Fibroblast of the aortic adventitia (primary cell): ENCODE measurements at regions not wholly inside any gene's neighbourhood (a gene's known extent, or its start where the extent isn't known, plus 50 kb on each side); places are given as distances from the start of the nearest gene placed in this dataset.

Source experiments
- DNase-seq: peaks from one replicate; pipeline ENCODE4 v3.0.0-alpha.2; 2010; ENCODE audit warnings: low read depth
- H3K4me3 ChIP-seq: 2 replicates; pipeline ENCODE4 v1.5.1; 2011; ENCODE audit warnings: low read depth, mild to moderate bottlenecking, control low read depth, low read length, moderate library complexity
- TF ChIP-seq, protein P1 (sequence below): IDR thresholded peaks from 2 replicates; pipeline ENCODE4 v1.5.1; 2011; ENCODE audit warnings: mild to moderate bottlenecking, low read length, control low read depth, inconsistent platforms; ENCODE audit not compliant: insufficient read depth

- DNase-seq: peak; percentile 45
- no peak overlapping the region for H3K4me3 ChIP-seq
- TF ChIP-seq, protein P1, sequence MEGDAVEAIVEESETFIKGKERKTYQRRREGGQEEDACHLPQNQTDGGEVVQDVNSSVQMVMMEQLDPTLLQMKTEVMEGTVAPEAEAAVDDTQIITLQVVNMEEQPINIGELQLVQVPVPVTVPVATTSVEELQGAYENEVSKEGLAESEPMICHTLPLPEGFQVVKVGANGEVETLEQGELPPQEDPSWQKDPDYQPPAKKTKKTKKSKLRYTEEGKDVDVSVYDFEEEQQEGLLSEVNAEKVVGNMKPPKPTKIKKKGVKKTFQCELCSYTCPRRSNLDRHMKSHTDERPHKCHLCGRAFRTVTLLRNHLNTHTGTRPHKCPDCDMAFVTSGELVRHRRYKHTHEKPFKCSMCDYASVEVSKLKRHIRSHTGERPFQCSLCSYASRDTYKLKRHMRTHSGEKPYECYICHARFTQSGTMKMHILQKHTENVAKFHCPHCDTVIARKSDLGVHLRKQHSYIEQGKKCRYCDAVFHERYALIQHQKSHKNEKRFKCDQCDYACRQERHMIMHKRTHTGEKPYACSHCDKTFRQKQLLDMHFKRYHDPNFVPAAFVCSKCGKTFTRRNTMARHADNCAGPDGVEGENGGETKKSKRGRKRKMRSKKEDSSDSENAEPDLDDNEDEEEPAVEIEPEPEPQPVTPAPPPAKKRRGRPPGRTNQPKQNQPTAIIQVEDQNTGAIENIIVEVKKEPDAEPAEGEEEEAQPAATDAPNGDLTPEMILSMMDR: no peak
Observed at GRCh38 chr17:5780476-5780875, 196.2 kb upstream of the NLRP1 start.

- no peak for DNase-seq
- TF ChIP-seq, protein P1: no peak
- H3K4me3 ChIP-seq: no peak overlapping the region
Observed at GRCh38 chr17:5781236-5781927, 197.1 kb upstream of the NLRP1 start.

DNA sequence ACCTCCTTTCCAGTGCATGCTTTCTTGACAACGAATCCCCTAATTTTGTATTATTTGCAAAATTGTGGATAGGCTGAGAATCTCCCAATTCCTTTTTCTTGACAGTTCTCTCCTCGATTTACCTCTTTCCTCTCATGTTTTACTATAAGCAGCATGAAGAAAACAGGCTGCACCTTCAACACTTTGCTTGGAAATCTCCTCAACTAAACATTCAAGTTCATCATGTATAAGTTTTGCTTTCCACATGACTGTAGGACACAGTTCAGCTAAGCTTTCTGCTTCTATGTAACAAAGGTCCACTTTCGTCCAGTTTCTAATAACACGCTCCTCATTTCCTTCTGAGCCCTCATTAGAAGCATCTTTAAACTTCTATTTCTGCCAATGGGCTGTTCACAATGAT is 199.0 kb upstream of the NLRP1 start:
- H3K4me3 ChIP-seq: no peak overlapping the region
- TF ChIP-seq, protein P1: no peak
- DNase-seq: no peak

DNA sequence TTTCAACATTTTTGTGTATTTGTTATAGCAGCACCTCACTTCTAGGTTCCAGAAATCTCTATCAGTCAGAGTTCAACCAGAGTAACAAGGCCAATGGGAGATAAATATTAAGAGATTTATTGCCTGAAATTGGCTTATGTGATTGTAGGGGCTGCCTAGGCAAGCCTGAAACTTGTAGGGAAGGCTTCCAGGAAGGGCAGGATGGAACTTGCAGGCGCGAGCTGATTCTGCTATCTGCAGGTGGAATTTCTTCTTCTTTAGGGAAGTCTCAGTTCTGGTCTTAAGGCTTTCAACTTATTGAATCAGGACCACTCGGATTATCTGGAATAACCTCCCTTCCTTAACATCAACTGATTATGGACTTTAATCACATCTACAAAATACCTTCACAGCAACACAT is 199.5 kb upstream of the NLRP1 start:
- TF ChIP-seq, protein P1: no peak
- H3K4me3 ChIP-seq: no peak overlapping the region
- DNase-seq: no peak

DNA sequence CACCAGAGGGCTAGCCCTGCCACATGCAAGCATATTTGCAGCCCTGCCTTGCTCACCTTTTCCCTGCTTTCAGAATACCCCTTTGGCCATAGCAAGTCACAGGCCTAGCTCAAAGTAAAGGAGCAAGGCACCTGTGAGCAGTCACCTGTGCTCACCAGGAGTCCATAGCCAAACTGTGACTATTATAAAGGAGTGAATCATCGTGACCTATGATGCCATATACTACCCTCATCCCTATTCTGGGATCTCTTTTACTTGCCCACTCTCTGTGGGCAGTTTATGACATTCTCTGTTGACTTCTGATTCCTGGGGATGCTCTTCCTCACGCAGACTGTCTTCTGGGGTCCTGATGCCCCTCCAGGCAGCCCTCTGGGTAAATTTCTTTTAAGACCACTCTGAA is 200.5 kb upstream of the NLRP1 start:
- DNase-seq: no peak
- H3K4me3 ChIP-seq: no peak overlapping the region
- TF ChIP-seq, protein P1: no peak

GRCh38 chr17:5785338-5785737 is 201.0 kb upstream of the NLRP1 start:
- no peak overlapping the region for H3K4me3 ChIP-seq
- DNase-seq: peak; percentile 19
- TF ChIP-seq, protein P1: no peak
